BE2C (cell line): ENCODE measurements at regions not wholly inside any gene's neighbourhood (a gene's known extent, or its start where the extent isn't known, plus 50 kb on each side); places are given as distances from the start of the nearest gene placed in this dataset.
"Not testable (repeated sequence)": the region's sequence is repeated elsewhere in the genome, so short reads cannot be mapped to it uniquely, and the experiment has no call there.

ENCODE experiments used
- DNase-seq: peaks from one replicate; pipeline ENCODE4 v3.0.0-alpha.2; 2020
- H3K27me3 ChIP-seq: fragments of 250-450 bp; sonication (Bioruptor Pico); 2 replicates; pipeline ENCODE4 v1.5.1; 2020; ENCODE audit warnings: mild to moderate bottlenecking
- H3K36me3 ChIP-seq: fragments of 250-450 bp; sonication (Bioruptor Pico); 2 replicates; pipeline ENCODE4 v1.5.1; 2020; ENCODE audit warnings: mild to moderate bottlenecking
- H3K4me1 ChIP-seq: fragments of 250-450 bp; sonication (Bioruptor Pico); 2 replicates; pipeline ENCODE4 v1.5.1; 2020
- H3K4me3 ChIP-seq: 2 replicates; pipeline ENCODE4 v1.5.1; 2011; ENCODE audit warnings: low read depth, low read length
- H3K9me3 ChIP-seq: fragments of 250-450 bp; sonication (Bioruptor Pico); 2 replicates; pipeline ENCODE4 v1.5.1; 2020
- CTCF ChIP-seq: IDR thresholded peaks from 2 replicates; pipeline ENCODE4 v1.5.1; 2012; ENCODE audit warnings: mild to moderate bottlenecking, low read depth, low read length

GRCh38 chr11:105371311-105371710 is 231.7 kb upstream of the CARD18 start:
- no peak for DNase-seq
- Histone ChIP-seq H3K9me3 (no peaks in the 10 kb centered on the region), H3K4me3 (no peak overlapping the region), H3K4me1 (no peaks in the 10 kb centered on the region), H3K27me3 (no peaks in the 10 kb centered on the region), H3K36me3 (no peaks in the 10 kb centered on the region)
- TF ChIP-seq CTCF: no peak

GRCh38 chr11:105368711-105369110 is 229.1 kb upstream of the CARD18 start:
- no peaks in the 10 kb centered on the region for H3K9me3 ChIP-seq
- no peaks in the 10 kb centered on the region for H3K36me3 ChIP-seq
- H3K4me1 ChIP-seq: no peaks in the 10 kb centered on the region; the same call in 1 of the 2 replicates
- H3K4me3 ChIP-seq: no peak overlapping the region
- TF ChIP-seq CTCF: no peak
- no peaks in the 10 kb centered on the region for H3K27me3 ChIP-seq
- DNase-seq: no peak

GRCh38 chr11:105367129-105367528 is 227.6 kb upstream of the CARD18 start:
- no peak overlapping the region for H3K4me3 ChIP-seq
- H3K9me3 ChIP-seq: no peaks in the 10 kb centered on the region
- no peaks in the 10 kb centered on the region for H3K27me3 ChIP-seq
- no peak for TF ChIP-seq CTCF
- DNase-seq: no peak
- H3K4me1 ChIP-seq: no peaks in the 10 kb centered on the region; the same call in 1 of the 2 replicates
- H3K36me3 ChIP-seq: no peaks in the 10 kb centered on the region

GRCh38 chr11:105361651-105362050 is 222.1 kb upstream of the CARD18 start:
- DNase-seq: no peak
- Histone ChIP-seq H3K27me3 (no peaks in the 10 kb centered on the region), H3K4me3 (no peak overlapping the region)

GRCh38 chr11:105357764-105358163 is 218.2 kb upstream of the CARD18 start:
- DNase-seq: no peak
- Histone ChIP-seq H3K4me3 (no peak overlapping the region), H3K36me3 (no peaks in the 10 kb centered on the region), H3K4me1 (peaks cover 9% of the 10 kb centered on the region), H3K9me3 (no peaks in the 10 kb centered on the region), H3K27me3 (no peaks in the 10 kb centered on the region)
- TF ChIP-seq CTCF: no peak

More at GRCh38 chr11:105361651-105362050, 222.1 kb upstream of the CARD18 start:
- Histone ChIP-seq H3K4me1 (peaks cover 9% of the 10 kb centered on the region), H3K9me3 (no peaks in the 10 kb centered on the region), H3K36me3 (no peaks in the 10 kb centered on the region)
- no peak for TF ChIP-seq CTCF

GRCh38 chr11:105357146-105357545 is 217.6 kb upstream of the CARD18 start:
- no peaks in the 10 kb centered on the region for H3K36me3 ChIP-seq
- no peak for DNase-seq
- peaks cover 9% of the 10 kb centered on the region for H3K4me1 ChIP-seq
- TF ChIP-seq CTCF: no peak
- H3K4me3 ChIP-seq: no peak overlapping the region
- H3K9me3 ChIP-seq: no peaks in the 10 kb centered on the region
- no peaks in the 10 kb centered on the region for H3K27me3 ChIP-seq

GRCh38 chr11:105349867-105350266 is 210.3 kb upstream of the CARD18 start:
- not testable (repeated sequence) for H3K36me3 ChIP-seq

More at GRCh38 chr11:105349867-105350266, 210.3 kb upstream of the CARD18 start:
- H3K27me3 ChIP-seq, H3K4me1 ChIP-seq, DNase-seq, H3K9me3 ChIP-seq, H3K4me3 ChIP-seq: not testable (repeated sequence)
